Testis (tissue), 2 donors: ENCODE measurements at regions not wholly inside any gene's neighbourhood (a gene's known extent, or its start where the extent isn't known, plus 50 kb on each side); places are given as distances from the start of the nearest gene placed in this dataset.

Experiments
- POLR2A ChIP-seq: fragments of 450-650 bp; IDR thresholded peaks from one replicate; pipeline ENCODE4 v1.6.1; 2017; ENCODE audit warnings: antibody characterized with exemption, mild to moderate bottlenecking, moderate library complexity
- TF ChIP-seq, protein P1 (sequence below), 3 experiments: fragments of 450-650 bp in 2 of 3; fragments of 200-600 bp in 1 of 3; sonication (generic) in 1 of 3; IDR thresholded peaks; one replicate each; pipeline ENCODE4 v1.5.1; 2016 to 2019; ENCODE audit warnings: antibody characterized with exemption in 3 of 3, mild to moderate bottlenecking in 2 of 3, moderate library complexity in 1 of 3

DNA sequence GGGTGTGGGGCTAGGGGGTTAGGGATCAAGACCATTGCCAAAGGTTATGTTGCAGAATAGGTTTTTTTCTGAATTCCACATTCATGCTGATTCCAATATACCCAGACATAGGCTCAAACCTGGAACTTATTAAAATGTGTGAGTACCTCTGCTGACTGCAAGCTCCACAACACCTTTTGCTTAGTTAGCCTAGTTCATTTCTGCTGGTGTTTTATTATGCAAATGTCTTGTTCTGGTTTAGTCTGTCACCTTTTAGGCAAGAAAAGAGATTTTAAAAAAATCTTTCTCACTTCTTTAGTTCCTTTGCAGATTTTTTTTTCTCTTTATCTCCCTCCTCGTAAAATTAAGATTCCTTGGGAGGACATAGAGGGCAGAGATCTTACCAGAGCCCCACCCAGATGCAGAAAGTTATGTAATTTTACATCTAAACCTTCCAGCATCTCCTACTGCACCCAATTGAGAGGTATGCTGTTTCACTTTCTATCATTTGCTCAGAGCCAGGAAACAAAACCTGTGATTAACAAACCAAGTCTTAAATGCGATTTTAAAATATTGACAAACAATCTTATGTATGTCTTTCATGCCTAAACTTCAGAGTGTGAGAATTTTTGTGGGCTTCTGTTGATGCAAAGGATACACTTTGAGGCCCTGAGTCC, 190.7 kb upstream of the CLNK start:
- TF ChIP-seq, protein P1, sequence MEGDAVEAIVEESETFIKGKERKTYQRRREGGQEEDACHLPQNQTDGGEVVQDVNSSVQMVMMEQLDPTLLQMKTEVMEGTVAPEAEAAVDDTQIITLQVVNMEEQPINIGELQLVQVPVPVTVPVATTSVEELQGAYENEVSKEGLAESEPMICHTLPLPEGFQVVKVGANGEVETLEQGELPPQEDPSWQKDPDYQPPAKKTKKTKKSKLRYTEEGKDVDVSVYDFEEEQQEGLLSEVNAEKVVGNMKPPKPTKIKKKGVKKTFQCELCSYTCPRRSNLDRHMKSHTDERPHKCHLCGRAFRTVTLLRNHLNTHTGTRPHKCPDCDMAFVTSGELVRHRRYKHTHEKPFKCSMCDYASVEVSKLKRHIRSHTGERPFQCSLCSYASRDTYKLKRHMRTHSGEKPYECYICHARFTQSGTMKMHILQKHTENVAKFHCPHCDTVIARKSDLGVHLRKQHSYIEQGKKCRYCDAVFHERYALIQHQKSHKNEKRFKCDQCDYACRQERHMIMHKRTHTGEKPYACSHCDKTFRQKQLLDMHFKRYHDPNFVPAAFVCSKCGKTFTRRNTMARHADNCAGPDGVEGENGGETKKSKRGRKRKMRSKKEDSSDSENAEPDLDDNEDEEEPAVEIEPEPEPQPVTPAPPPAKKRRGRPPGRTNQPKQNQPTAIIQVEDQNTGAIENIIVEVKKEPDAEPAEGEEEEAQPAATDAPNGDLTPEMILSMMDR (IDR thresholded peaks at IDR 0.05): no peak
- TF ChIP-seq POLR2A: no peak
